ENCODE measurements at regions not wholly inside any gene's neighbourhood (a gene's known extent, or its start where the extent isn't known, plus 50 kb on each side); places are given as distances from the start of the nearest gene placed in this dataset.
"Not testable (repeated sequence)": the region's sequence is repeated elsewhere in the genome, so short reads cannot be mapped to it uniquely, and the experiment has no call there.

- TF ChIP-seq CTCF (IDR thresholded peaks at IDR 0.05; ENCODE audit: borderline replicate concordance, insufficient read depth, low read depth, low read length): no peak
These were observed 470.6 kb upstream of the GALNTL6 start for GRCh38 chr4:171342646-171343045.

GRCh38 chr4:171340258-171340657 lies 472.9 kb upstream of the GALNTL6 start:
- TF ChIP-seq CTCF (IDR thresholded peaks at IDR 0.05; ENCODE audit: borderline replicate concordance, insufficient read depth, low read depth, low read length): no peak
- H3K4me3 ChIP-seq (ENCODE audit: low read depth, low read length): no peak overlapping the region

More at GRCh38 chr4:171342646-171343045, 470.6 kb upstream of the GALNTL6 start:
- H3K4me3 ChIP-seq (ENCODE audit: low read depth, low read length): no peak overlapping the region

- no peak for TF ChIP-seq CTCF (IDR thresholded peaks at IDR 0.05; ENCODE audit: borderline replicate concordance, insufficient read depth, low read depth, low read length)
- H3K4me3 ChIP-seq (ENCODE audit: low read depth, low read length): no peak overlapping the region
These were observed 478.7 kb upstream of the GALNTL6 start for GRCh38 chr4:171334549-171334948.

GRCh38 chr4:171308661-171309060 lies 504.5 kb upstream of the GALNTL6 start:
- no peak for TF ChIP-seq CTCF (IDR thresholded peaks at IDR 0.05; ENCODE audit: borderline replicate concordance, insufficient read depth, low read depth, low read length)
- no peak overlapping the region for H3K4me3 ChIP-seq (ENCODE audit: low read depth, low read length)

- not testable (repeated sequence) for H3K4me3 ChIP-seq (ENCODE audit: low read depth, low read length)
These were observed 515.0 kb upstream of the GALNTL6 start for GRCh38 chr4:171298048-171298718.

- H3K4me3 ChIP-seq (ENCODE audit: low read depth, low read length): no peak overlapping the region
- no peak for TF ChIP-seq CTCF (IDR thresholded peaks at IDR 0.05; ENCODE audit: borderline replicate concordance, insufficient read depth, low read depth, low read length)
These were observed 524.3 kb upstream of the GALNTL6 start for GRCh38 chr4:171288816-171289432.

GRCh38 chr4:171281359-171281758 lies 531.8 kb upstream of the GALNTL6 start:
- no peak overlapping the region for H3K4me3 ChIP-seq (ENCODE audit: low read depth, low read length)
- no peak for TF ChIP-seq CTCF (IDR thresholded peaks at IDR 0.05; ENCODE audit: borderline replicate concordance, insufficient read depth, low read depth, low read length)
